HK-2 (cell line): ENCODE measurements at regions not wholly inside any gene's neighbourhood (a gene's known extent, or its start where the extent isn't known, plus 50 kb on each side); places are given as distances from the start of the nearest gene placed in this dataset.

ENCODE experiments used
- DNase-seq: peaks from one replicate; pipeline ENCODE4 v3.0.0-alpha.2; 2018; ENCODE audit not compliant: unreplicated experiment

GRCh38 chr7:32346253-32346652 lies 143.9 kb downstream of the LSM5 start:
- no peak for DNase-seq

- no peak for DNase-seq
Observed at GRCh38 chr7:32336726-32337125, 153.5 kb downstream of the LSM5 start.

GRCh38 chr7:32335107-32335506 lies 155.1 kb downstream of the LSM5 start:
- no peak for DNase-seq

DNA sequence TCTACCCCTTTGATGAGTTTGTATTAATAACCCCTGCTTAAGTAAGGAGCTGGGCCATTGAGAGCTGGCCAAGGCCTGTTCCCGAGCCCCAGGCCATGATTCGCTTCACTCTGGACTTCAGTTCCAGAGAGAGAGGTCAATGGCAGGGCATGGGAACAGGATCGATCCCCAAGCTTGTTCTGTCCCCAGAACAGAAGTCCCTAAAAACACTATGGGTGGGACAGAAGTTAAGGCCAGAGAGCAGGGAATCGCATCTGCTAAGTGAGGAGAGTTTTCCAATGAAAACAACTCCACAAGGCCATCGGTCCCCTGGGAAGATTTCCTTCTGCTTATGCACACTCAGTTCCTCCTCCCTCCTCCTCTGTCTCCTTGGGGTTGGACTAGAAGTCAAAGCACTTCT lies 159.6 kb downstream of the LSM5 start:
- no peak for DNase-seq

DNA sequence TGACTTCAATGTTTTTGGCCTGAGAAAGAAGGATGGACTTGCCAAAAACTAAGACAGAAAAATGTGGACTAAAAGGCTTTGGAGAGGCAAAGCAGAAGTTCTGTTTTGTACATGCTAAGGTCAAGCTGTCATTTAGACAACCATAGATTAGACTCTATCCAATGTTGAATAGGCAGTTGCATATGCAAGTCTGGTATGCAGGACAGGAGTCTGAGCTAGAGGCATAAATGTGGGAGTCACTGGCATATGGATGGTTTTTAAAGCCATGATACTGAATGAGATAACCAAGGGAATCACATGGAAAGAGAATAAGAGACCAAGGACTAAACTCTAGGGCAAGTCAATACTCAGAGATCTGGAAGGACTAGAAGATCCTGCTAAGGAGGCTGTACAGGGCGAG lies 164.1 kb downstream of the LSM5 start:
- no peak for DNase-seq

DNA sequence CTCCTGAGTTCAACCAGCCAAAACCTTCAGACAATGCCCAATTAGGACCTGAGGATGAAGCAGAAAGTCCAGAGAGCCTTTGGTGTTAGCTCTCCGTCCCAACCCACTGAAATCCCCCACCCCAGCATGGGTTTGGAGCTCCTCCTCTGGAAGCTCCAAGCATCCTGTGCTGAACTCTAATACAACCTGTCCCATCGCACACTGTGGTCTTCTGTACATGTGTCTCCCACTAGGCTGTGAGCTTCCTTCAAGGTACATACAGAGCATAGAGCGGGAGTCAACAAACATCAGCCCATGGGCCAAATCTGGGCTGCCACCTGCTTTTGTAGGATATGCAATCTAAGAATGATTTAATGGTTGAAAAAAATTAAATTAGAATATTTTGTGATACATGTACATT lies 166.5 kb downstream of the LSM5 start:
- DNase-seq = no peak

GRCh38 chr7:32319012-32319382 lies 171.2 kb downstream of the LSM5 start:
- no peak for DNase-seq

GRCh38 chr7:32318300-32319011 lies 171.7 kb downstream of the LSM5 start:
- no peak for DNase-seq

DNA sequence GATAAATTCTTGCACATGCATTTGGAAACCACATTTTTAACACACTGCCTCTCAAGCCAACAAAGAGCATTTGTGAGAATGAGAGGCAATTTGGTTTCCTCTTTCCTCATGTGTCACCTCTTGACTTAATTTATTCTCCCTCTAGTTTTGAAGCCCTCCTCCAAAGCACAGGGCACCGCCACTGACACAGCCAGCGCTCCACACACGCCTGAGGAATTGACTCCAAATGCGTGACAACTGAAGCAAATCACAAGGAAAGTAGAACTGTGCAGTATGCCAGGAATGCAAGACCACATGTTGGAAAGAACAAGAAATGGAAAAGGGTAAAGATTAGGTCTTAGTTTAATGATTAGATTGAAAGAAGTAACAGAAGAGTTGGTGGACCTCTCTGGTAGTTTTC lies 173.3 kb downstream of the LSM5 start:
- no peak for DNase-seq

GRCh38 chr7:32314761-32315160 lies 175.4 kb downstream of the LSM5 start:
- DNase-seq = no peak

DNA sequence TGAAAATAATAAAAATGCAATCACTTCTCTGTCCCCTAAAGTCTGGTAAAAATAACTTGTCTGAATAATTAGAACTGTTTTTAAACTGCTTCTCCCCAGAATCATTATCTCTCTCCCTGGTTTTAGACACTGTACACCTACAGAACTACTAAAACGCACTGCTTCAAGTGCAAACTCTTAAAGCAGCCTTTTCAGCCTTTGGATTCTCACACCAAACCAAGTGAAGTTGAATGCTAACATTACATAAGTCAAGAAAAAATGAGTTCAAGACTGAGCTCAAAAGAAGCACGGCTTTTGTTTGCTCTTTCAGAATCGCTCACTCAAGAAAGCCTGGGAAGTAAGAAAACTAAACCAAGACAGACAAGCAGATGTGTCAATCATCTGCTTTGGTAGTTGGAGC lies 188.8 kb downstream of the LSM5 start:
- no peak for DNase-seq

GRCh38 chr7:32299133-32299702 lies 191.0 kb downstream of the LSM5 start:
- no peak for DNase-seq

DNA sequence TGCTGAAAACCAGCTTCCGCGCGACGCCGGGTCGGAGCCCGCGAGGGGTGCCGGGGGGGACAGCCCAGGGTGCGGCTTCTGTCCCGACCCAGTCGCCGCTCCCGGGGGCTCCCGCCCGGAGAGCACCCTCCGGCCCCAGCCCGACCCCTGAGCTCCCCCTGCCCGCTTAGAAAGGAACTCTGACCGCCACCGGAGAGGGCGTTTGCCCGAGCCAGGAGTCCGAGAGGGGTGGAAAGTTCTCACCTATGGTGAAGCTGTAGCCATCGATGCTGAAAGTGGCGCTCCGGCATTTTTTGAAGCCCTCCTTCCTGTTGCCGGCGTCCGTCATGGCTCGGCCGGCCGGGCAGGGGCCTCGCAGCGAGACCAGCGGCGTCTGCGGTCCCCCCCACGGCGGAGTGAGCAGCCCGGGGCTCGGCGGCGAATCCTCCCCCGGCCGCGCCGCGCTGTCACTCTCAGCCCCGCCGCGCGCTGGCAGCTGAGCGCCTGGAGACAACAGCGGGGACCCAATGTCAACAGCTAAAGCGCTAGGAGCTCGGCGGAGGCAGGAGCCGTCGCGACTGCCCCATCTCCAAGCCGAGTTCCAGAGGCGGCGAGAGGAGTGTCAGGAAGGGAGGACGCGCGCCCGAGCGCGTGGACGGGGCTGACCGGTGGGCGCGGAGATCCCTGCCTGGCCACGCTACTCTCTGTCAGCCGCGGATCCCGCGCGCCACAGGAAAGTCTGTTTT lies 191.6 kb downstream of the LSM5 start:
- DNase-seq = no peak

DNA sequence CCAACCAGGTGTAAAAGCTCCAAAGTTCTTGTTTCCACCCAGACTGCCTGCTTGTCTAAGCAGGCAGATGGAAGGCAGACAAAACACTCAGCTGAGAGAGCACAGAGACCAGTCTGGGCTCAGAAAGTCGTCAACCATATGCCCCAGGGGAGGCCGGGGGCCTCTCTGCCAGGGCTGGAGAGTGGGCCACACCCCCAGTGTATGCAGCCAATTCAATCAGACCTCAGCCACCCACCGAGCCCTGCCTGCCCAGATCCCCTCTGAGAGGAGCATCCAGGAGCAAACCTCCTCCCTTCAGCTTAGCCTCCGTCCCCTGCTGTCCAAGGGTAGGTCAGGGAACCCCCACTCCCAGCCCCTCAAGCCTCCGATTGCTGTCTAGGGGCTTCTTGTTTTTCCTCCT lies 196.3 kb downstream of the LSM5 start:
- DNase-seq = no peak

GRCh38 chr7:32289651-32290414 lies 200.3 kb downstream of the LSM5 start:
- no peak for DNase-seq

GRCh38 chr7:32285698-32286097 lies 204.5 kb downstream of the LSM5 start:
- DNase-seq = no peak

GRCh38 chr7:32283546-32283945 lies 206.6 kb downstream of the LSM5 start:
- DNase-seq = no peak

- no peak for DNase-seq
Observed at GRCh38 chr7:32279500-32279899, 209.3 kb upstream of the PDE1C start.

DNA sequence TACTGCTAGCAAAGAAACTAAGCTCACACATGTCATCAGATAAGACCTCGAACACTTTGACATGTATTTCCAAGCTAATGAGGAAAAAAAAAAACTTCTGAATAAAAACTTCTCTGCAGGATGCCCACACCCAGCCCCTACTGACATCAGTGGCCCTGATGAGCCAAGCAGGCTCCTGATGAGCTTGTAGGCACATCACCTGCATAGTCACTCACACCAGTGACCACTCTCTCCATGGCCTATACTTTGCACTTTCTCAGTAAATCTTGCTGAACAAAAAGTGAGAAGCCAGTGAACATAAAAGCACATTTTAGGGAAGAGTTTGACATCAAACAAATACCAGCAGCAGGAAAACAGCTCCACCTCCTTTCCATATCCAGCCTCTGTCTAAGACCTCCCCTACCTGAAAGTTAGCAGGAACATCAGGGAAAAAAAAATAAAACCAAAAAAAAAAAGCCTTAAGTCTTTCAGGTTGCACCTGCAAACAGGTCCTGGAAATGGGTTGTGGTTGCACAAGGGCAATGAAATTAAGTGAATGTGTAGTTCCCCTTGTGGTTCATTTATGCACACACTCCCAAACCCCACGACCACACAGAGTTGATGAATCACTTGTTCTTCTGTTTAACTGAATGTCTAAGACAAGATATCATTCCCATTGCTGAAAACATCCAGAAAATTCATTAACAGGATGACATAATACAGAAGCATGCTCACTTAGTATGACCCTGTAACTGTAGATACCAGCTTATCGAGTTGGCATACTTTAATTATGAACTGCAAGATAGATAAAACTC lies 205.2 kb upstream of the PDE1C start:
- DNase-seq = no peak

- DNase-seq = no peak
Observed at GRCh38 chr7:32273297-32273696, 203.1 kb upstream of the PDE1C start.

DNA sequence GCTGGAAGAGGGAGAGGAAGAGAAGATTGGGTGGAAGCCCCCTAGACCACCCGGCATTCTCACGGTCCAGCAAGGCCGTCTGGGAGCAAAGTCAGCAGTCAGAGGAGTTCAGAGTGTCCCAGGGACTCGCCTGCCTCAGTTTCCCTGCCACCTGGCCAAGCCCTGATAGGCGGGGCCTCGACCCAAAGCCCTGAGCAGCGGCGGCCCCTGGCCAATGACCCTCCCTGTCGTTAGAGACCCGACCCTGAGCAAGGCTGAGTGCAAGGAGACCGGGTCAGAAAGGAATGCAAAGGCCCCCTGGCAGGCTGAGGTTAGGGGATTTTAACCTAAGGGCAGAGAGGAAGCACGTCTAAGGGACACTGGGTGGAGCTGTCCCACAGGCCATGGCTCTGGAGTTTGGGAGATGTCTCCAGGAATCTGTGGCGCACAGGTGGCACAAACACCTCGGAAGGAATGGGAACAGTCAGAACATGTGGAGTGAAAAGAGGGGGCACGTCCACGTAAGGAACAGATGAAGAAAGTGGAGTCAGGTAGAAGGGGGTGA lies 196.8 kb upstream of the PDE1C start:
- DNase-seq = no peak
